OCI-LY1 (cell line): ENCODE measurements at regions not wholly inside any gene's neighbourhood (a gene's known extent, or its start where the extent isn't known, plus 50 kb on each side); places are given as distances from the start of the nearest gene placed in this dataset.

Source experiments
- EZH2 ChIP-seq: fragments of 200-600 bp; sonication (generic), shearing (Covaris generic); IDR thresholded peaks from 2 replicates; pipeline ENCODE4 v1.8.0; 2017; ENCODE audit warnings: borderline replicate concordance, mixed run types, mild to moderate bottlenecking, antibody characterized with exemption, low read length, moderate library complexity, mixed read lengths
- TF ChIP-seq, protein P1 (sequence below): fragments of 200-600 bp; sonication (generic), shearing (Covaris generic); IDR thresholded peaks from 2 replicates; pipeline ENCODE4 v1.5.1; 2017; ENCODE audit warnings: mild to moderate bottlenecking, antibody characterized with exemption, low read length, moderate library complexity, mixed read lengths

DNA sequence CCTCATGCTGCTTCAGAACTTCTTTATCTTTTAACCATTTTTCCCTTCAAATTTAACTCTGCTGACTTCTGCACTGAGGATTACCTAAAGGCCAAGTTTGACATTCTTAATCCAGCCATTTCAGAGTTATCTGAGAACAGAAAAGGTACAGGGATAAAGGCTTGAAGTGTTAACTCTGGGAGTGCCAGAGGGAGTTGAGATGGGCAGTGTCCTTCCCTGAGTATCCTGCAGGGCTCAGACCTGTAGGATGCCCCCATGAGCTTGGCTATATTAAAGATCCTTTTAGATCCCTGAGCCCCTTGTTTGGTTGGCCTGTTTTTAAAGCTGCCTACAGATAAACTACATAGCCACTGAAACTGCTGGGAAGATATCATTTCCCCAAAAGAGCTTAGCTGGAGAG is 268.4 kb upstream of the KIRREL3 start:
- TF ChIP-seq, protein P1, sequence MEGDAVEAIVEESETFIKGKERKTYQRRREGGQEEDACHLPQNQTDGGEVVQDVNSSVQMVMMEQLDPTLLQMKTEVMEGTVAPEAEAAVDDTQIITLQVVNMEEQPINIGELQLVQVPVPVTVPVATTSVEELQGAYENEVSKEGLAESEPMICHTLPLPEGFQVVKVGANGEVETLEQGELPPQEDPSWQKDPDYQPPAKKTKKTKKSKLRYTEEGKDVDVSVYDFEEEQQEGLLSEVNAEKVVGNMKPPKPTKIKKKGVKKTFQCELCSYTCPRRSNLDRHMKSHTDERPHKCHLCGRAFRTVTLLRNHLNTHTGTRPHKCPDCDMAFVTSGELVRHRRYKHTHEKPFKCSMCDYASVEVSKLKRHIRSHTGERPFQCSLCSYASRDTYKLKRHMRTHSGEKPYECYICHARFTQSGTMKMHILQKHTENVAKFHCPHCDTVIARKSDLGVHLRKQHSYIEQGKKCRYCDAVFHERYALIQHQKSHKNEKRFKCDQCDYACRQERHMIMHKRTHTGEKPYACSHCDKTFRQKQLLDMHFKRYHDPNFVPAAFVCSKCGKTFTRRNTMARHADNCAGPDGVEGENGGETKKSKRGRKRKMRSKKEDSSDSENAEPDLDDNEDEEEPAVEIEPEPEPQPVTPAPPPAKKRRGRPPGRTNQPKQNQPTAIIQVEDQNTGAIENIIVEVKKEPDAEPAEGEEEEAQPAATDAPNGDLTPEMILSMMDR = no peak
- TF ChIP-seq EZH2 = no peak
